ENCODE measurements at regions not wholly inside any gene's neighbourhood (a gene's known extent, or its start where the extent isn't known, plus 50 kb on each side); places are given as distances from the start of the nearest gene placed in this dataset.

DNA sequence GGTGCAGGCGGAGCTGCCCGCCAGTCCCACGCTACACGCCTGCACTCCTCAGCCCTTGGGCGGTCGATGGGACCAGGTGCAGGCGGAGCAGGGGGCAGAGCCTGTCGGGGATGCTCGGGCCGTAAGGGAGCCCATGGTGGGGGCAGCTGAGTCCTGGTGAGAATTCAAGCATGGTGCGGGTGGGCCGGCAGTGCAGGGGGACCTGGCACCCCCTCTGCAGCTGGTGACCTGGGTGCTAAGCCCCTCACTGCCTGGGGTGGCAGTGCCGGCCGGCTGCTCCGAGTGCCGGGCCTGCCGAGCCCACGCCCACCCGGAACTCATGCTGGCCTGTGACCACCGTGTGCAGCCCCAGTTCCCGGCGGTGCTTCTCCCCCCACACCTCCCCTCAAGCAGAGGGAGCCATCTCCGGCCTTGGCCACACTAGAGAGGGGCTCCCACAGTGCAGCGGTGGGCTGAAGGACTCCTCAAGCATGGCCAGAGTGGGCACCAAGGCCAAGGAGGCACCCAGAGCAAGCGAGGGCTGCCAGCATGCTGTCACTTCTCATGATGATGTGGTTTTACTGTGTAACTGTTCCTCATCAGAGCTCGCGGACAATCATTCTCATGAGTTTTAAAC, 228.9 kb upstream of the CDH9 start:
- Histone ChIP-seq H3K27ac (ENCODE audit: insufficient read length, low read depth, low read length) (no peak overlapping the region), H3K9ac (ENCODE audit: extremely low read depth, insufficient read length, low read length) (no peak overlapping the region), H3K4me1 (ENCODE audit: insufficient read depth, low read length) (no peaks in the 10 kb centered on the region), H3K4ac (ENCODE audit: low read depth, low read length) (no peak overlapping the region), H3K79me2 (ENCODE audit: insufficient read depth, low read length) (no peaks in the 10 kb centered on the region), H4K5ac (ENCODE audit: insufficient read length, low read depth, low read length) (no peak overlapping the region), H3K27me3 (ENCODE audit: insufficient read depth, low read length) (no peaks in the 10 kb centered on the region), H3K9me3 (ENCODE audit: control insufficient read depth, low read depth, low read length) (peaks cover 14% of the 10 kb centered on the region), H3K14ac (ENCODE audit: insufficient read depth, low read length) (no peak overlapping the region), H2AK5ac (ENCODE audit: insufficient read length, low read length) (no peak overlapping the region), H3K23ac (ENCODE audit: insufficient read length, low read depth, low read length) (no peak overlapping the region), H3K23me2 (ENCODE audit: insufficient read length, low read depth, low read length, poor library complexity, severe bottlenecking) (no peaks in the 10 kb centered on the region), H3K56ac (ENCODE audit: insufficient read length, low read depth, low read length) (no peak overlapping the region), H2AFZ (ENCODE audit: low read length) (no peak overlapping the region), H2BK120ac (ENCODE audit: low read depth, low read length, poor library complexity, severe bottlenecking) (no peak overlapping the region), H4K91ac (ENCODE audit: insufficient read length, low read depth, low read length) (no peak overlapping the region), H3K79me1 (ENCODE audit: insufficient read depth, low read depth, low read length, poor library complexity, severe bottlenecking) (no peaks in the 10 kb centered on the region), H3K18ac (ENCODE audit: insufficient read length, low read depth, low read length) (no peak overlapping the region), H2BK5ac (ENCODE audit: insufficient read length, low read length) (no peak overlapping the region), H3T11ph (ENCODE audit: low read length) (no peak overlapping the region), H2BK12ac (ENCODE audit: insufficient read length, low read depth, low read length) (no peak overlapping the region), H4K8ac (replicated peaks; ENCODE audit: insufficient read length, low read depth, low read length) (no peak overlapping the region), H4K20me1 (ENCODE audit: control insufficient read depth, insufficient read depth, insufficient read length) (no peaks in the 10 kb centered on the region), H3K4me2 (ENCODE audit: insufficient read depth, insufficient read length, low read length) (no peak overlapping the region), H2BK20ac (ENCODE audit: low read depth, low read length, poor library complexity, severe bottlenecking) (no peak overlapping the region), H2BK15ac (ENCODE audit: low read depth, low read length) (no peak overlapping the region)
- no peak for DNase-seq
- Mint-ChIP-seq H3K4me1 (no peaks in the 10 kb centered on the region), H3K27me3 (ENCODE audit: low read depth) (no peaks in the 10 kb centered on the region), H3K9me3 (peaks cover 25 to 36% of the 10 kb centered on the region in 2 experiments; a peak in 4 of 5 replicates), H3K27ac (no peak overlapping the region), H3K36me3 (ENCODE audit: insufficient read depth in 1 of 3, low read depth in 3 of 3) (peaks cover 12 to 29% (median 28%) of the 10 kb centered on the region in 3 experiments), H3K4me3 (no peak overlapping the region)
- TF ChIP-seq, protein P1, sequence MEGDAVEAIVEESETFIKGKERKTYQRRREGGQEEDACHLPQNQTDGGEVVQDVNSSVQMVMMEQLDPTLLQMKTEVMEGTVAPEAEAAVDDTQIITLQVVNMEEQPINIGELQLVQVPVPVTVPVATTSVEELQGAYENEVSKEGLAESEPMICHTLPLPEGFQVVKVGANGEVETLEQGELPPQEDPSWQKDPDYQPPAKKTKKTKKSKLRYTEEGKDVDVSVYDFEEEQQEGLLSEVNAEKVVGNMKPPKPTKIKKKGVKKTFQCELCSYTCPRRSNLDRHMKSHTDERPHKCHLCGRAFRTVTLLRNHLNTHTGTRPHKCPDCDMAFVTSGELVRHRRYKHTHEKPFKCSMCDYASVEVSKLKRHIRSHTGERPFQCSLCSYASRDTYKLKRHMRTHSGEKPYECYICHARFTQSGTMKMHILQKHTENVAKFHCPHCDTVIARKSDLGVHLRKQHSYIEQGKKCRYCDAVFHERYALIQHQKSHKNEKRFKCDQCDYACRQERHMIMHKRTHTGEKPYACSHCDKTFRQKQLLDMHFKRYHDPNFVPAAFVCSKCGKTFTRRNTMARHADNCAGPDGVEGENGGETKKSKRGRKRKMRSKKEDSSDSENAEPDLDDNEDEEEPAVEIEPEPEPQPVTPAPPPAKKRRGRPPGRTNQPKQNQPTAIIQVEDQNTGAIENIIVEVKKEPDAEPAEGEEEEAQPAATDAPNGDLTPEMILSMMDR (conservative IDR thresholded peaks at IDR 0.05), result no peak
- no CpG with 5 or more reads among the region's 27 CpGs for WGBS (ENCODE audit: extremely low coverage, insufficient read length, low lambda C conversion rate)

Measured in H9 (cell line).